ENCODE measurements at regions not wholly inside any gene's neighbourhood (a gene's known extent, or its start where the extent isn't known, plus 50 kb on each side); places are given as distances from the start of the nearest gene placed in this dataset.

GRCh38 chr2:187214306-187214705 is 233.7 kb downstream of the CALCRL start:
- 55 to 77% (median 75%) methylated on average over 3 of the region's 3 CpGs for WGBS, 5 donors
- intact Hi-C loops (cut with DNase I; ENCODE audit: low total_unique reads) = no loop called here

GRCh38 chr2:187213798-187214197 is 234.3 kb downstream of the CALCRL start:
- no peak for DNase-seq
- no peak for TF ChIP-seq POLR2AphosphoS5 (IDR thresholded peaks at IDR 0.05)
- no peak for TF ChIP-seq CTCF (IDR thresholded peaks at IDR 0.05)
- no peak for TF ChIP-seq EP300 (IDR thresholded peaks at IDR 0.05)
- no peak for TF ChIP-seq POLR2A (IDR thresholded peaks at IDR 0.05)
- H3K4me3 ChIP-seq = no peak overlapping the region
- no peaks in the 10 kb centered on the region for H3K27me3 ChIP-seq
- H3K36me3 ChIP-seq = no peaks in the 10 kb centered on the region
- H3K4me1 ChIP-seq = no peaks in the 10 kb centered on the region
- intact Hi-C loops (cut with DNase I; ENCODE audit: low total_unique reads) = no loop called here
- no peak overlapping the region for H3K27ac ChIP-seq
- H3K9me3 ChIP-seq = peaks cover 0 to 13% (median 3%) of the 10 kb centered on the region in 4 donors

More at GRCh38 chr2:187214306-187214705, 233.7 kb downstream of the CALCRL start:
- H3K36me3 ChIP-seq = no peaks in the 10 kb centered on the region
- TF ChIP-seq POLR2A (IDR thresholded peaks at IDR 0.05) (no peak), POLR2AphosphoS5 (IDR thresholded peaks at IDR 0.05) (no peak), CTCF (IDR thresholded peaks at IDR 0.05) (no peak), EP300 (IDR thresholded peaks at IDR 0.05) (no peak)
- no peak overlapping the region for H3K27ac ChIP-seq
- H3K27me3 ChIP-seq = no peaks in the 10 kb centered on the region
- H3K9me3 ChIP-seq = peaks cover 0 to 13% (median 3%) of the 10 kb centered on the region in 4 donors
- DNase-seq = no peak
- H3K4me3 ChIP-seq = no peak overlapping the region
- H3K4me1 ChIP-seq = no peaks in the 10 kb centered on the region

- Histone ChIP-seq H3K27ac (no peak overlapping the region), H3K4me3 (no peak overlapping the region), H3K9me3 (peaks cover 0 to 13% (median 3%) of the 10 kb centered on the region in 4 donors), H3K4me1 (no peaks in the 10 kb centered on the region), H3K36me3 (no peaks in the 10 kb centered on the region), H3K27me3 (no peaks in the 10 kb centered on the region)
- no peak for DNase-seq
- TF ChIP-seq POLR2A (IDR thresholded peaks at IDR 0.05) (no peak), CTCF (IDR thresholded peaks at IDR 0.05) (no peak), EP300 (IDR thresholded peaks at IDR 0.05) (no peak), POLR2AphosphoS5 (IDR thresholded peaks at IDR 0.05) (no peak)
- 46 to 74% (median 69%) methylated on average over 3 of the region's 3 CpGs for WGBS, 5 donors
- intact Hi-C loops (cut with DNase I; ENCODE audit: low total_unique reads) = no loop called here
These were observed 237.3 kb downstream of the CALCRL start for GRCh38 chr2:187210726-187211125.

GRCh38 chr2:187208199-187208785 is 239.8 kb downstream of the CALCRL start:
- H3K4me1 ChIP-seq = no peaks in the 10 kb centered on the region
- intact Hi-C loops (cut with DNase I; ENCODE audit: low total_unique reads) = no loop called here
- WGBS, 5 donors = 80 to 88% (median 86%) methylated on average over 1 to 3 of the region's 3 CpGs
- H3K4me3 ChIP-seq = no peak overlapping the region
- peaks cover 0 to 13% (median 3%) of the 10 kb centered on the region in 4 donors for H3K9me3 ChIP-seq
- no peak for DNase-seq
- TF ChIP-seq EP300 (IDR thresholded peaks at IDR 0.05) = no peak
- no peak for TF ChIP-seq CTCF (IDR thresholded peaks at IDR 0.05)
- no peak for TF ChIP-seq POLR2A (IDR thresholded peaks at IDR 0.05)
- TF ChIP-seq POLR2AphosphoS5 (IDR thresholded peaks at IDR 0.05) = no peak
- no peak overlapping the region for H3K27ac ChIP-seq
- no peaks in the 10 kb centered on the region for H3K36me3 ChIP-seq
- H3K27me3 ChIP-seq = no peaks in the 10 kb centered on the region
